ENCODE measurements at regions not wholly inside any gene's neighbourhood (a gene's known extent, or its start where the extent isn't known, plus 50 kb on each side); places are given as distances from the start of the nearest gene placed in this dataset.

- Histone ChIP-seq H3K4me3 (ENCODE audit: low read length) (no peak overlapping the region), H3K27me3 (ENCODE audit: control insufficient read depth, insufficient read depth, low read length) (no peaks in the 10 kb centered on the region), H3K4me1 (ENCODE audit: control insufficient read depth, low read depth, low read length) (peaks cover 9% of the 10 kb centered on the region), H3K27ac (ENCODE audit: low read length) (no peak overlapping the region), H3K36me3 (ENCODE audit: control insufficient read depth, low read depth, low read length) (no peaks in the 10 kb centered on the region), H3K9me3 (ENCODE audit: control insufficient read depth, low read depth, low read length) (no peaks in the 10 kb centered on the region), H3K9ac (ENCODE audit: low read length) (no peak overlapping the region)
Observed at GRCh38 chr1:235047331-235047871, 81.2 kb downstream of the TOMM20 start.

DNA sequence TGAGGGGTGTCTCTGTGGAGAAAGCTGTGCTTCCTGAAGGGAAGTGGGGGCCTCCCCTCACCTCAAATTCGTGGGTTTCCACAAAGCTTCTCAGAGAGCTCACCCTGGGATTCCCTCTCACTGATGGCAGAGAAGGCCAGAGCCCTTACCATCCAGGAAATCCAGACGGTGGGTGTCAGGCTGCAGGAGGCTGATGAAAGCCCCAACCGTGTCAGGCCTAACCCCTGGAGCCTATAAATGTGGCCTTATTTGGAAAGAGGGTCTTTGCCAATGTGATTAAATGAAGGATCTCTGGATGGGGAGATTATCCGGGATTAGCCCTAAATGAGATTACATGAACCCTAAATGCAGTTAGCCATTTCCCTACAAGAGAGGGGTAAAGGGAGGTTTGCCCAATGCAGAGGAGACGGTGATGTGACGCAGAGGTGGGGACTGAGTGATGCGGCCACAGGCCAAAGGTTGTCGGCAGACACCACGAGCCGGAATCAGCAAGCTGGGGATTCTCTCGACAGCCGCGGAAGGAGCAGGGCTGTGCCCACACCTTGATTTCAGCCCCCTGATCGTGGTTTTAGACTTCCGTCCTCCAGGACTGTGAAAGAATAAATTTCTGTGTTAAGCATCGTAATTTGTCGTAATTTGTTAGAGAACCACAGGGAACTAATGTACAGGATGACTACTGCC lies 82.6 kb downstream of the TOMM20 start:
- Histone ChIP-seq H3K36me3 (ENCODE audit: control insufficient read depth, low read depth, low read length) (no peaks in the 10 kb centered on the region), H3K27me3 (ENCODE audit: control insufficient read depth, insufficient read depth, low read length) (no peaks in the 10 kb centered on the region), H3K9me3 (ENCODE audit: control insufficient read depth, low read depth, low read length) (no peaks in the 10 kb centered on the region), H3K27ac (ENCODE audit: low read length) (no peak overlapping the region), H3K4me1 (ENCODE audit: control insufficient read depth, low read depth, low read length) (peaks cover 4% of the 10 kb centered on the region), H3K4me3 (ENCODE audit: low read length) (no peak overlapping the region), H3K9ac (ENCODE audit: low read length) (no peak overlapping the region)

GRCh38 chr1:235045034-235045690 lies 83.5 kb downstream of the TOMM20 start:
- no peak overlapping the region for H3K4me3 ChIP-seq (ENCODE audit: low read length)
- H3K36me3 ChIP-seq (ENCODE audit: control insufficient read depth, low read depth, low read length): no peaks in the 10 kb centered on the region
- no peaks in the 10 kb centered on the region for H3K4me1 ChIP-seq (ENCODE audit: control insufficient read depth, low read depth, low read length)
- H3K9ac ChIP-seq (ENCODE audit: low read length): no peak overlapping the region
- no peaks in the 10 kb centered on the region for H3K9me3 ChIP-seq (ENCODE audit: control insufficient read depth, low read depth, low read length)
- no peak overlapping the region for H3K27ac ChIP-seq (ENCODE audit: low read length)
- no peaks in the 10 kb centered on the region for H3K27me3 ChIP-seq (ENCODE audit: control insufficient read depth, insufficient read depth, low read length)

DNA sequence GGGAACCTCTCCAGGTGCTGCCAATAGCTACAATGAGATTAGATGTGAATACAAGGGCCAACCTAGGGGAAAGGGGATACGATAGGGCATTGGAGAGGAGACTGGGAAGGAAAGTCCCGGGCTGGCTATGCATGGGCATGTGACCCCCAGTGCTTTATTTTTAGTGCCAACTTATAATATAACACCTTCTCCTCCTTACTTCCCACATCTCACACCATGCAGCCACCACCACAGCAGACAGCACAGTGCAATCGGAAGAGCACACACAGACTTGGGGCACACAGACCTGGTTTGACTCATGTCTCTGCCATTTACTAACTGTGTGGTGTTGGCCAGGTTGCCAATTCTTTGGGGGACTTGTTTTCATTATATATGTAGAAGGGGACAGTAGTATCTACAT lies 85.4 kb downstream of the TOMM20 start:
- H3K9ac ChIP-seq (ENCODE audit: low read length): no peak overlapping the region
- no peaks in the 10 kb centered on the region for H3K36me3 ChIP-seq (ENCODE audit: control insufficient read depth, low read depth, low read length)
- no peaks in the 10 kb centered on the region for H3K4me1 ChIP-seq (ENCODE audit: control insufficient read depth, low read depth, low read length)
- no peaks in the 10 kb centered on the region for H3K9me3 ChIP-seq (ENCODE audit: control insufficient read depth, low read depth, low read length)
- H3K4me3 ChIP-seq (ENCODE audit: low read length): no peak overlapping the region
- no peaks in the 10 kb centered on the region for H3K27me3 ChIP-seq (ENCODE audit: control insufficient read depth, insufficient read depth, low read length)
- no peak overlapping the region for H3K27ac ChIP-seq (ENCODE audit: low read length)

DNA sequence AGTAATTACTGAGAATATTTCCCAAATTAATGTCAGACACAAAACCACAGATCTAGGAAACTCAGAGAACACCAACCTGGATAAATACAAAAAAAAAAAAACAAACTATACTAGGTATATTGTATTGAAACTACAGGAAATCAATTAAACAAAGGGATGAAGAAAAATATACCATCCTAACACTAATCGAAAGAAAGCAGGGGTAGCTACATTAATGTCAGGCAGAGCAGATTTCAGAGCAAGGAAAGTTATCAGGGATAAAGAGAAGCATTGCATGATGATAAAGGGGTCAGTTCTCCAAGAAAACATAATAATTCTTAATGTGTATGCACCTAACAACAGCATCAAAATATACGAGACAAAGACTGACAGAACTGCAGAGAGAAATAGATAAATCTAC lies 89.9 kb downstream of the TOMM20 start:
- H3K4me1 ChIP-seq (ENCODE audit: control insufficient read depth, low read depth, low read length): no peaks in the 10 kb centered on the region
- H3K4me3 ChIP-seq (ENCODE audit: low read length): no peak overlapping the region

GRCh38 chr1:235035928-235036327 lies 92.7 kb downstream of the TOMM20 start:
- Histone ChIP-seq H3K4me3 (ENCODE audit: low read length) (no peak overlapping the region), H3K27me3 (ENCODE audit: control insufficient read depth, insufficient read depth, low read length) (no peaks in the 10 kb centered on the region), H3K9me3 (ENCODE audit: control insufficient read depth, low read depth, low read length) (no peaks in the 10 kb centered on the region), H3K9ac (ENCODE audit: low read length) (no peak overlapping the region), H3K4me1 (ENCODE audit: control insufficient read depth, low read depth, low read length) (no peaks in the 10 kb centered on the region), H3K27ac (ENCODE audit: low read length) (no peak overlapping the region), H3K36me3 (ENCODE audit: control insufficient read depth, low read depth, low read length) (no peaks in the 10 kb centered on the region)

More for the DNA sequence above, 89.9 kb downstream of the TOMM20 start:
- no peak overlapping the region for H3K27ac ChIP-seq (ENCODE audit: low read length)
- H3K9ac ChIP-seq (ENCODE audit: low read length): no peak overlapping the region
- H3K9me3 ChIP-seq (ENCODE audit: control insufficient read depth, low read depth, low read length): no peaks in the 10 kb centered on the region
- no peaks in the 10 kb centered on the region for H3K27me3 ChIP-seq (ENCODE audit: control insufficient read depth, insufficient read depth, low read length)
- no peaks in the 10 kb centered on the region for H3K36me3 ChIP-seq (ENCODE audit: control insufficient read depth, low read depth, low read length)

GRCh38 chr1:235030919-235031596 lies 97.6 kb downstream of the TOMM20 start:
- no peaks in the 10 kb centered on the region for H3K9me3 ChIP-seq (ENCODE audit: control insufficient read depth, low read depth, low read length)
- H3K27ac ChIP-seq (ENCODE audit: low read length): no peak overlapping the region
- H3K36me3 ChIP-seq (ENCODE audit: control insufficient read depth, low read depth, low read length): no peaks in the 10 kb centered on the region
- H3K4me3 ChIP-seq (ENCODE audit: low read length): no peak overlapping the region
- no peaks in the 10 kb centered on the region for H3K27me3 ChIP-seq (ENCODE audit: control insufficient read depth, insufficient read depth, low read length)
- no peaks in the 10 kb centered on the region for H3K4me1 ChIP-seq (ENCODE audit: control insufficient read depth, low read depth, low read length)
- H3K9ac ChIP-seq (ENCODE audit: low read length): no peak overlapping the region

- Histone ChIP-seq H3K27me3 (ENCODE audit: control insufficient read depth, insufficient read depth, low read length) (no peaks in the 10 kb centered on the region), H3K36me3 (ENCODE audit: control insufficient read depth, low read depth, low read length) (no peaks in the 10 kb centered on the region), H3K27ac (ENCODE audit: low read length) (no peak overlapping the region), H3K4me3 (ENCODE audit: low read length) (no peak overlapping the region), H3K4me1 (ENCODE audit: control insufficient read depth, low read depth, low read length) (peaks cover 9% of the 10 kb centered on the region), H3K9me3 (ENCODE audit: control insufficient read depth, low read depth, low read length) (no peaks in the 10 kb centered on the region), H3K9ac (ENCODE audit: low read length) (no peak overlapping the region)
Observed at GRCh38 chr1:235027862-235028250, 100.8 kb downstream of the TOMM20 start.

GRCh38 chr1:235027076-235027861 lies 101.4 kb downstream of the TOMM20 start:
- Histone ChIP-seq H3K27ac (ENCODE audit: low read length) (no peak overlapping the region), H3K27me3 (ENCODE audit: control insufficient read depth, insufficient read depth, low read length) (no peaks in the 10 kb centered on the region), H3K4me1 (ENCODE audit: control insufficient read depth, low read depth, low read length) (peaks cover 13% of the 10 kb centered on the region), H3K9ac (ENCODE audit: low read length) (no peak overlapping the region), H3K4me3 (ENCODE audit: low read length) (no peak overlapping the region), H3K36me3 (ENCODE audit: control insufficient read depth, low read depth, low read length) (no peaks in the 10 kb centered on the region), H3K9me3 (ENCODE audit: control insufficient read depth, low read depth, low read length) (no peaks in the 10 kb centered on the region)

GRCh38 chr1:235025422-235025984 lies 103.1 kb downstream of the TOMM20 start:
- Histone ChIP-seq H3K27ac (ENCODE audit: low read length) (no peak overlapping the region), H3K36me3 (ENCODE audit: control insufficient read depth, low read depth, low read length) (no peaks in the 10 kb centered on the region), H3K9me3 (ENCODE audit: control insufficient read depth, low read depth, low read length) (no peaks in the 10 kb centered on the region), H3K27me3 (ENCODE audit: control insufficient read depth, insufficient read depth, low read length) (no peaks in the 10 kb centered on the region), H3K9ac (ENCODE audit: low read length) (no peak overlapping the region), H3K4me1 (ENCODE audit: control insufficient read depth, low read depth, low read length) (peaks cover 13% of the 10 kb centered on the region), H3K4me3 (ENCODE audit: low read length) (no peak overlapping the region)

All from iPS-18a (cell line).